Upper lobe of right lung (tissue), 1 donor: ENCODE measurements at regions not wholly inside any gene's neighbourhood (a gene's known extent, or its start where the extent isn't known, plus 50 kb on each side); places are given as distances from the start of the nearest gene placed in this dataset.

ENCODE experiments used
- ATAC-seq: fragments of 200-7000 bp; cut with Tn5 transposase; one replicate; pipeline ENCODE4 v1.9.1; 2020; ENCODE audit warnings: mild to moderate bottlenecking, moderate library complexity
- DNase-seq: peaks from one replicate; pipeline ENCODE4 v3.0.0-alpha.2; 2020
- H3K27ac ChIP-seq: fragments of 200-600 bp; one replicate; pipeline ENCODE4 v1.8.0; 2022
- H3K27me3 ChIP-seq: fragments of 200-600 bp; one replicate; pipeline ENCODE4 v1.8.0; 2022; ENCODE audit warnings: mild to moderate bottlenecking
- H3K36me3 ChIP-seq: fragments of 200-600 bp; one replicate; pipeline ENCODE4 v1.8.0; 2022
- H3K4me1 ChIP-seq: fragments of 200-600 bp; one replicate; pipeline ENCODE4 v1.8.0; 2022
- H3K4me3 ChIP-seq: fragments of 200-600 bp; one replicate; pipeline ENCODE4 v1.8.0; 2022; ENCODE audit warnings: mild to moderate bottlenecking
- H3K9me3 ChIP-seq: fragments of 200-600 bp; one replicate; pipeline ENCODE4 v1.8.0; 2022
- intact Hi-C: fragments of 100-400 bp; cut with DNase I; formaldehyde crosslinking; loops from one replicate; pipeline ENCODE4 v1.11.0; 2022
- TF ChIP-seq, protein P1 (sequence below): fragments of 200-600 bp; IDR thresholded peaks from one replicate; pipeline ENCODE4 v1.8.0; 2022; ENCODE audit warnings: antibody characterized with exemption
- donor health status: DM: no; HTN: yes; CAD: no; lungs with severe emphysema.

DNA sequence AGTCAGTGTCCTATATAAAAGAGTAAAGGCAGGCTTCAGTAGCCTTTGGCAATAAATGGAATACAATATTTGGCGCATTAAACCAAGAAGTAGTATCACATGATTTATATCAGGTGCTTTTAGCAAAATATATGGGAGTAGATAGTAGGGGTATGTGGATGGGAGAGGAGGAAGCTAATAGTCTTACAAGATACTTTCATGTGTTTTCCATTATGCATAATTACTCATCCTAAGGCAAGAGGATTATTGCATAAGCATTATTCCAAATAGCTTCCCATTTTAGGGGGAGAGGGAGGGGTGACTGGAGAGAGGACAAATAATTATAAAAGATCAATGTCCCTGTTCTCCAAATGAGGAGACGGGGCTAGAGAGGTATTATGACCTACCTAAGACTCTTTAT is 104.3 kb downstream of the DUSP6 start:
- no peaks in the 10 kb centered on the region for H3K9me3 ChIP-seq
- TF ChIP-seq, protein P1, sequence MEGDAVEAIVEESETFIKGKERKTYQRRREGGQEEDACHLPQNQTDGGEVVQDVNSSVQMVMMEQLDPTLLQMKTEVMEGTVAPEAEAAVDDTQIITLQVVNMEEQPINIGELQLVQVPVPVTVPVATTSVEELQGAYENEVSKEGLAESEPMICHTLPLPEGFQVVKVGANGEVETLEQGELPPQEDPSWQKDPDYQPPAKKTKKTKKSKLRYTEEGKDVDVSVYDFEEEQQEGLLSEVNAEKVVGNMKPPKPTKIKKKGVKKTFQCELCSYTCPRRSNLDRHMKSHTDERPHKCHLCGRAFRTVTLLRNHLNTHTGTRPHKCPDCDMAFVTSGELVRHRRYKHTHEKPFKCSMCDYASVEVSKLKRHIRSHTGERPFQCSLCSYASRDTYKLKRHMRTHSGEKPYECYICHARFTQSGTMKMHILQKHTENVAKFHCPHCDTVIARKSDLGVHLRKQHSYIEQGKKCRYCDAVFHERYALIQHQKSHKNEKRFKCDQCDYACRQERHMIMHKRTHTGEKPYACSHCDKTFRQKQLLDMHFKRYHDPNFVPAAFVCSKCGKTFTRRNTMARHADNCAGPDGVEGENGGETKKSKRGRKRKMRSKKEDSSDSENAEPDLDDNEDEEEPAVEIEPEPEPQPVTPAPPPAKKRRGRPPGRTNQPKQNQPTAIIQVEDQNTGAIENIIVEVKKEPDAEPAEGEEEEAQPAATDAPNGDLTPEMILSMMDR, result no peak
- H3K4me3 ChIP-seq, result no peak overlapping the region
- ATAC-seq (no peak), DNase-seq (no peak)
- H3K27ac ChIP-seq, result no peak overlapping the region
- intact Hi-C loops, result no loop called here
- H3K27me3 ChIP-seq, result no peaks in the 10 kb centered on the region
- H3K36me3 ChIP-seq, result no peaks in the 10 kb centered on the region
- peaks cover 31% of the 10 kb centered on the region for H3K4me1 ChIP-seq

DNA sequence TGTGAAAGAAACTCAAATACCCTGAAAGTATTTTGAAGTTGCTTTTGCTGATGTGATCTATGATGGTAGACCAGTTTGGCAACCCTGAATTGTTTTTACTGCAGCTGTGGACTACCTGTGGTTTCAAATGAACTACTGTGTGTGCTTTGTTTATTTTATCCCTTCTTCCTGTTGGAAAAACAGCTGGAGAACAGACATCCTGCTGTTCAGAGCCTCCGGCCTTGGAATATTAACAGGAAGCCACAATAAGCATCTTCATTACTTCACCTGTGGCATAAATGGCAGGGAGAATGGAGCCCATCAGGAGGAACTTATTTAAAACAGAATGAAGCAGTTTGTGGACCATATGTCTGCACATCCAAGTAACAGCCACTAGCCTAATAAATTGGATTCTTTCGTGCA is 104.8 kb downstream of the DUSP6 start:
- H3K9me3 ChIP-seq, result no peaks in the 10 kb centered on the region
- H3K27me3 ChIP-seq, result no peaks in the 10 kb centered on the region
- H3K4me1 ChIP-seq, result peaks cover 31% of the 10 kb centered on the region
- no peaks in the 10 kb centered on the region for H3K36me3 ChIP-seq
- ATAC-seq (no peak), DNase-seq (no peak)
- intact Hi-C loops, result no loop called here
- no peak overlapping the region for H3K4me3 ChIP-seq
- no peak overlapping the region for H3K27ac ChIP-seq
- TF ChIP-seq, protein P1, result no peak

DNA sequence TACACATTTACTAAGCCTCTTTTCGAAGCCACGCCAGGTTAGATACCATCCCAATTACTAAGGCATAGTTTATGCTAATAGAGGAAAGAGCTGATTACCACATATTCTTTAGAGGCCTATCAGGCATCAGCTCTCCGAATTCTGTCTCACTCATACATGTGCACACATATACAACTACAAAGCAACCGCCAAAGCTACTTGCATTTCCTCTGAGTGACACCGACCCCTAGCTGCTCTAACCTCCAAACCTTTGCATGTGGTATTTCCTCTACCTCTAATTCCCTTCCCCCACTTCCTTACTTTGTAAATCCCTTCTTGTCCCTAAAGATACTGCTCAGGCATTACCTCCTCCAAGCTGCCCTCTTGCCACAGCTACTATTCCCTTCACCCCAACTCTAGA is 107.2 kb downstream of the DUSP6 start:
- Histone ChIP-seq H3K9me3 (no peaks in the 10 kb centered on the region), H3K36me3 (no peaks in the 10 kb centered on the region), H3K4me1 (peaks cover 17% of the 10 kb centered on the region), H3K27me3 (no peaks in the 10 kb centered on the region), H3K4me3 (no peak overlapping the region), H3K27ac (peak overlapping the region; percentile 20)
- peak; percentile 67 for ATAC-seq
- TF ChIP-seq, protein P1, result no peak
- no peak for DNase-seq
- intact Hi-C loops, result no loop called here

DNA sequence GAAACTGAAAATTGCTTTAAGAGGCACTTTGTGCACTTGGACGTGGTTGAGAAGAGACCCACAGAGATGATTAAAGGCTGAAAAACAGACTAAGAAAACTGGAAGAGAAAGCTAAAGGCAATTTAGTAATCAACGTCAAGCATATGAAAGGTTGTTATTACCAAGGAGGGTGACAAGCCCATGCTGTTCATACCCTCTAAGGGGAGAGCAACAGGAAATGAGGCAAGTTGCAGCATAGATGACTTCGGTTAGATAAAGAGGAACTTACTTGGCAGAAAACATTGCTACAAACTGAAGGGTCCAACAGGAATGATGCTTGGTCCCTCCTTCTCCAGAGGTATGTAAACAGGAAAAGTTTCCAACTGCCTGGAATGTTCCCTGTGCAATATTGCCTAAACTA is 107.8 kb downstream of the DUSP6 start:
- H3K27me3 ChIP-seq, result no peaks in the 10 kb centered on the region
- TF ChIP-seq, protein P1, result no peak
- intact Hi-C loops, result no loop called here
- ATAC-seq (peak; percentile 82), DNase-seq (no peak)
- H3K4me1 ChIP-seq, result peaks cover 17% of the 10 kb centered on the region
- H3K36me3 ChIP-seq, result no peaks in the 10 kb centered on the region
- H3K9me3 ChIP-seq, result no peaks in the 10 kb centered on the region
- H3K27ac ChIP-seq, result peak overlapping the region; percentile 20
- H3K4me3 ChIP-seq, result no peak overlapping the region

DNA sequence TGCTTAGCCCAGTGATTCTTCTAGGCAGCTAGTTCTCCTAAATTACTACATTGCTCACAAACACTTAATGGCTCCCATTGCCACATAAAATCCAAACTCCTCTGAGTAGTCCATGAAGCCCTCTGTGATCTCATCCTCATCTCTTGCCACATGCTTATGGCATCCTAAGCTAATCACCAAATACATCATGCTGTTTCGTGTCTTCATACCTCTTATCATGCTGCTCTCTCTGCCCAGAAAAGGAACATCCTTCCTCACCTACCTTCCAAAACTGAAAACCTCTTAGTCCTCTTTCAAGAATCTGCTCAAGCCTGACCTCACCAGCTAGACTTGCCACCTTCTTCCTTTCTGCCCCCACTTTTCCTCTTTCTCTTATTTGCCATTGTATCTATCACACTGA is 108.5 kb downstream of the DUSP6 start:
- H3K4me3 ChIP-seq, result no peak overlapping the region
- intact Hi-C loops, result no loop called here
- H3K36me3 ChIP-seq, result no peaks in the 10 kb centered on the region
- DNase-seq (no peak), ATAC-seq (no peak)
- H3K27ac ChIP-seq, result no peak overlapping the region
- H3K27me3 ChIP-seq, result no peaks in the 10 kb centered on the region
- H3K9me3 ChIP-seq, result no peaks in the 10 kb centered on the region
- TF ChIP-seq, protein P1, result no peak
- H3K4me1 ChIP-seq, result peaks cover 18% of the 10 kb centered on the region

GRCh38 chr12:89239534-89239933 is 112.8 kb downstream of the DUSP6 start:
- H3K27me3 ChIP-seq, result no peaks in the 10 kb centered on the region
- TF ChIP-seq, protein P1, result no peak
- intact Hi-C loops, result no loop called here
- H3K4me1 ChIP-seq, result peaks cover 33% of the 10 kb centered on the region
- H3K9me3 ChIP-seq, result no peaks in the 10 kb centered on the region
- no peak overlapping the region for H3K4me3 ChIP-seq
- DNase-seq, result no peak
- H3K36me3 ChIP-seq, result no peaks in the 10 kb centered on the region
- H3K27ac ChIP-seq, result no peak overlapping the region
- no peak for ATAC-seq
